H9 (cell line): ENCODE measurements at regions not wholly inside any gene's neighbourhood (a gene's known extent, or its start where the extent isn't known, plus 50 kb on each side); places are given as distances from the start of the nearest gene placed in this dataset.

ENCODE experiments used
- DNase-seq: peaks from one replicate; pipeline ENCODE4 v3.0.0-alpha.2; 2017
- H2AFZ ChIP-seq: one replicate; pipeline ENCODE4 v1.6.1; 2013; ENCODE audit warnings: mild to moderate bottlenecking, low read length, control low read depth, moderate library complexity
- H2AK5ac ChIP-seq: 2 replicates; pipeline ENCODE4 v1.6.1; 2013; ENCODE audit warnings: low read length, control low read depth, mixed read lengths; ENCODE audit not compliant: insufficient read length
- H2BK120ac ChIP-seq: one replicate; pipeline ENCODE4 v1.6.1; 2013; ENCODE audit warnings: low read depth, mild to moderate bottlenecking, low read length, control low read depth, inconsistent platforms; ENCODE audit not compliant: poor library complexity, severe bottlenecking
- H2BK12ac ChIP-seq: 2 replicates; pipeline ENCODE4 v1.6.1; 2013; ENCODE audit warnings: low read length, control low read depth, mixed read lengths, low read depth; ENCODE audit not compliant: insufficient read length
- H2BK15ac ChIP-seq: 2 replicates; pipeline ENCODE4 v1.6.1; 2013; ENCODE audit warnings: low read depth, low read length, control low read depth
- H2BK20ac ChIP-seq: one replicate; pipeline ENCODE4 v1.6.1; 2013; ENCODE audit warnings: low read depth, mild to moderate bottlenecking, low read length, control low read depth, inconsistent platforms; ENCODE audit not compliant: poor library complexity, severe bottlenecking
- H2BK5ac ChIP-seq: 2 replicates; pipeline ENCODE4 v1.6.1; 2013; ENCODE audit warnings: low read length, control low read depth, mixed read lengths; ENCODE audit not compliant: insufficient read length
- H3K14ac ChIP-seq: 2 replicates; pipeline ENCODE4 v1.6.1; 2013; ENCODE audit warnings: low read length, control low read depth; ENCODE audit not compliant: insufficient read depth
- H3K18ac ChIP-seq: 2 replicates; pipeline ENCODE4 v1.6.1; 2013; ENCODE audit warnings: low read depth, mild to moderate bottlenecking, mixed read lengths, low read length, control low read depth; ENCODE audit not compliant: insufficient read length
- H3K23ac ChIP-seq: 2 replicates; pipeline ENCODE4 v1.6.1; 2013; ENCODE audit warnings: low read length, control low read depth, mixed read lengths, low read depth; ENCODE audit not compliant: insufficient read length
- H3K23me2 ChIP-seq: 2 replicates; pipeline ENCODE4 v1.6.1; 2013; ENCODE audit warnings: low read depth, mild to moderate bottlenecking, mixed read lengths, low read length, control low read depth; ENCODE audit not compliant: insufficient read length, poor library complexity, severe bottlenecking
- H3K27ac ChIP-seq: 2 replicates; pipeline ENCODE4 v1.5.1; 2013; ENCODE audit warnings: low read length, control low read depth, mixed read lengths, low read depth; ENCODE audit not compliant: insufficient read length
- H3K27me3 ChIP-seq: 2 replicates; pipeline ENCODE4 v1.6.1; 2013; ENCODE audit warnings: low read length, control low read depth, inconsistent platforms; ENCODE audit not compliant: insufficient read depth
- H3K4ac ChIP-seq: 2 replicates; pipeline ENCODE4 v1.6.1; 2013; ENCODE audit warnings: low read depth, mild to moderate bottlenecking, control low read depth, inconsistent platforms, low read length, moderate library complexity
- H3K4me1 ChIP-seq: 2 replicates; pipeline ENCODE4 v1.6.1; 2013; ENCODE audit warnings: low read length, control low read depth, inconsistent platforms; ENCODE audit not compliant: insufficient read depth
- H3K4me2 ChIP-seq: 2 replicates; pipeline ENCODE4 v1.6.1; 2013; ENCODE audit warnings: low read length, control low read depth, mixed read lengths; ENCODE audit not compliant: insufficient read length, insufficient read depth
- H3K56ac ChIP-seq: 2 replicates; pipeline ENCODE4 v1.6.1; 2013; ENCODE audit warnings: low read depth, mild to moderate bottlenecking, mixed read lengths, low read length, control low read depth; ENCODE audit not compliant: insufficient read length
- H3K79me1 ChIP-seq: 2 replicates; pipeline ENCODE4 v1.6.1; 2013; ENCODE audit warnings: low read depth, mild to moderate bottlenecking, moderate library complexity, low read length, control low read depth, inconsistent platforms; ENCODE audit not compliant: insufficient read depth, poor library complexity, severe bottlenecking
- H3K79me2 ChIP-seq: 2 replicates; pipeline ENCODE4 v1.6.1; 2013; ENCODE audit warnings: low read length, control low read depth, inconsistent platforms; ENCODE audit not compliant: insufficient read depth
- H3K9ac ChIP-seq: 2 replicates; pipeline ENCODE4 v1.6.1; 2013; ENCODE audit warnings: low read length, control low read depth, mixed read lengths; ENCODE audit not compliant: insufficient read length; ENCODE audit errors: extremely low read depth
- H3K9me3 ChIP-seq: one replicate; pipeline ENCODE4 v1.6.1; 2013; ENCODE audit warnings: low read depth, low read length, inconsistent platforms; ENCODE audit not compliant: control insufficient read depth
- H3T11ph ChIP-seq: one replicate; pipeline ENCODE4 v1.6.1; 2013; ENCODE audit warnings: mild to moderate bottlenecking, low read length, control low read depth, inconsistent platforms
- H4K20me1 ChIP-seq: one replicate; pipeline ENCODE4 v1.6.1; 2013; ENCODE audit not compliant: control insufficient read depth, insufficient read length, insufficient read depth
- H4K5ac ChIP-seq: 2 replicates; pipeline ENCODE4 v1.6.1; 2013; ENCODE audit warnings: low read depth, mild to moderate bottlenecking, mixed read lengths, low read length, control low read depth; ENCODE audit not compliant: insufficient read length
- H4K8ac ChIP-seq: replicated peaks from 2 replicates; pipeline ENCODE4 v1.6.1; 2013; ENCODE audit warnings: low read length, control low read depth, mixed read lengths, low read depth; ENCODE audit not compliant: insufficient read length
- H4K91ac ChIP-seq: 2 replicates; pipeline ENCODE4 v1.6.1; 2013; ENCODE audit warnings: low read depth, mild to moderate bottlenecking, moderate library complexity, mixed read lengths, low read length, control low read depth; ENCODE audit not compliant: insufficient read length
- H3K27ac Mint-ChIP-seq, 3 experiments: 2 replicates in 2 of 3; 3 replicates in 1 of 3; pipeline ENCODE4 v1.8.0; 2020 to 2021; ENCODE audit warnings: mixed read lengths in 3 of 3, mild to moderate bottlenecking in 1 of 3, moderate library complexity in 1 of 3
- H3K27me3 Mint-ChIP-seq: 2 replicates; pipeline ENCODE4 v1.8.0; 2021; ENCODE audit warnings: low read depth, mild to moderate bottlenecking, moderate library complexity, mixed read lengths
- H3K36me3 Mint-ChIP-seq, 3 experiments: 2 replicates in 2 of 3; 3 replicates in 1 of 3; pipeline ENCODE4 v1.8.0; 2020 to 2021; ENCODE audit warnings: low read depth in 3 of 3, mixed read lengths in 3 of 3; ENCODE audit not compliant: insufficient read depth in 1 of 3
- H3K4me1 Mint-ChIP-seq, 2 experiments: 2 replicates each; pipeline ENCODE4 v1.8.0; 2020; ENCODE audit warnings: mixed read lengths in 2 of 2
- H3K4me3 Mint-ChIP-seq, 2 experiments: 2 replicates in 1 of 2; 3 replicates in 1 of 2; pipeline ENCODE4 v1.8.0; 2020 to 2021; ENCODE audit warnings: mild to moderate bottlenecking in 2 of 2, mixed read lengths in 2 of 2, moderate library complexity in 1 of 2
- H3K9me3 Mint-ChIP-seq, 2 experiments: 2 replicates in 1 of 2; 3 replicates in 1 of 2; pipeline ENCODE4 v1.8.0; 2020; ENCODE audit warnings: mild to moderate bottlenecking in 2 of 2, mixed read lengths in 2 of 2, moderate library complexity in 1 of 2
- CTCF ChIP-seq: fragments of 200-600 bp; sonication (generic); conservative IDR thresholded peaks from 3 replicates; pipeline ENCODE4 v1.8.0; 2021; ENCODE audit warnings: antibody characterized with exemption, mild to moderate bottlenecking
- WGBS: extraction: QIAGEN DNeasy Blood & Tissue Kit; methylation state at CpG from one replicate; pipeline ENCODE4 v1.1.7; 2013; ENCODE audit warnings: missing lambda C conversion rate, low lambda C conversion rate, mixed read lengths; ENCODE audit not compliant: insufficient read length; ENCODE audit errors: extremely low coverage; 5-methylcytosine and 5-hydroxymethylcytosine counted together

GRCh38 chr16:59252317-59252716, 518.2 kb upstream of the GOT2 start:
- H3K14ac ChIP-seq, result no peak overlapping the region
- peak; percentile 49; the same call in 2 of the 3 replicates for TF ChIP-seq CTCF

More at GRCh38 chr16:59252317-59252716, 518.2 kb upstream of the GOT2 start:
- Histone ChIP-seq H2BK120ac (no peak overlapping the region), H3K27ac (no peak overlapping the region), H2BK20ac (no peak overlapping the region), H3K9me3 (no peaks in the 10 kb centered on the region), H3K4me1 (no peaks in the 10 kb centered on the region), H4K91ac (no peak overlapping the region), H2BK12ac (no peak overlapping the region), H3T11ph (no peak overlapping the region), H3K23me2 (no peaks in the 10 kb centered on the region), H3K18ac (no peak overlapping the region), H2BK5ac (no peak overlapping the region), H4K5ac (no peak overlapping the region), H2BK15ac (no peak overlapping the region), H3K79me1 (no peaks in the 10 kb centered on the region), H3K4ac (no peak overlapping the region), H2AK5ac (no peak overlapping the region), H4K20me1 (no peaks in the 10 kb centered on the region), H4K8ac (no peak overlapping the region), H3K4me2 (no peak overlapping the region), H3K27me3 (no peaks in the 10 kb centered on the region), H3K56ac (no peak overlapping the region), H3K79me2 (no peaks in the 10 kb centered on the region), H3K23ac (no peak overlapping the region), H2AFZ (no peak overlapping the region), H3K9ac (no peak overlapping the region)
- Mint-ChIP-seq H3K4me1 (peaks cover 10 to 13% of the 10 kb centered on the region in 2 experiments), H3K27me3 (no peaks in the 10 kb centered on the region; the same call in 1 of the 2 replicates), H3K4me3 (no peak overlapping the region), H3K27ac (no peak overlapping the region; a peak in 1 of 7 replicates), H3K9me3 (0 out of 5 replicates have a peak, but pooled peaks cover 2 to 4% of the 10 kb centered on the region in 2 experiments), H3K36me3 (peaks cover 0 to 5% (median 0%) of the 10 kb centered on the region in 3 experiments; a peak in 1 of 7 replicates)
- DNase-seq, result no peak
- no CpG with 5 or more reads among the region's 3 CpGs for whole genome bisulfite sequencing
